H9 (cell line): ENCODE measurements at regions not wholly inside any gene's neighbourhood (a gene's known extent, or its start where the extent isn't known, plus 50 kb on each side); places are given as distances from the start of the nearest gene placed in this dataset.

ENCODE experiments used
- DNase-seq: peaks from one replicate; pipeline ENCODE4 v3.0.0-alpha.2; 2017
- H2AFZ ChIP-seq: one replicate; pipeline ENCODE4 v1.6.1; 2013; ENCODE audit warnings: mild to moderate bottlenecking, low read length, control low read depth, moderate library complexity
- H2AK5ac ChIP-seq: 2 replicates; pipeline ENCODE4 v1.6.1; 2013; ENCODE audit warnings: low read length, control low read depth, mixed read lengths; ENCODE audit not compliant: insufficient read length
- H2BK120ac ChIP-seq: one replicate; pipeline ENCODE4 v1.6.1; 2013; ENCODE audit warnings: low read depth, mild to moderate bottlenecking, low read length, control low read depth, inconsistent platforms; ENCODE audit not compliant: poor library complexity, severe bottlenecking
- H2BK12ac ChIP-seq: 2 replicates; pipeline ENCODE4 v1.6.1; 2013; ENCODE audit warnings: low read length, control low read depth, mixed read lengths, low read depth; ENCODE audit not compliant: insufficient read length
- H2BK15ac ChIP-seq: 2 replicates; pipeline ENCODE4 v1.6.1; 2013; ENCODE audit warnings: low read depth, low read length, control low read depth
- H2BK20ac ChIP-seq: one replicate; pipeline ENCODE4 v1.6.1; 2013; ENCODE audit warnings: low read depth, mild to moderate bottlenecking, low read length, control low read depth, inconsistent platforms; ENCODE audit not compliant: poor library complexity, severe bottlenecking
- H2BK5ac ChIP-seq: 2 replicates; pipeline ENCODE4 v1.6.1; 2013; ENCODE audit warnings: low read length, control low read depth, mixed read lengths; ENCODE audit not compliant: insufficient read length
- H3K14ac ChIP-seq: 2 replicates; pipeline ENCODE4 v1.6.1; 2013; ENCODE audit warnings: low read length, control low read depth; ENCODE audit not compliant: insufficient read depth
- H3K18ac ChIP-seq: 2 replicates; pipeline ENCODE4 v1.6.1; 2013; ENCODE audit warnings: low read depth, mild to moderate bottlenecking, mixed read lengths, low read length, control low read depth; ENCODE audit not compliant: insufficient read length
- H3K23ac ChIP-seq: 2 replicates; pipeline ENCODE4 v1.6.1; 2013; ENCODE audit warnings: low read length, control low read depth, mixed read lengths, low read depth; ENCODE audit not compliant: insufficient read length
- H3K23me2 ChIP-seq: 2 replicates; pipeline ENCODE4 v1.6.1; 2013; ENCODE audit warnings: low read depth, mild to moderate bottlenecking, mixed read lengths, low read length, control low read depth; ENCODE audit not compliant: insufficient read length, poor library complexity, severe bottlenecking
- H3K27ac ChIP-seq: 2 replicates; pipeline ENCODE4 v1.5.1; 2013; ENCODE audit warnings: low read length, control low read depth, mixed read lengths, low read depth; ENCODE audit not compliant: insufficient read length
- H3K27me3 ChIP-seq: 2 replicates; pipeline ENCODE4 v1.6.1; 2013; ENCODE audit warnings: low read length, control low read depth, inconsistent platforms; ENCODE audit not compliant: insufficient read depth
- H3K4ac ChIP-seq: 2 replicates; pipeline ENCODE4 v1.6.1; 2013; ENCODE audit warnings: low read depth, mild to moderate bottlenecking, control low read depth, inconsistent platforms, low read length, moderate library complexity
- H3K4me1 ChIP-seq: 2 replicates; pipeline ENCODE4 v1.6.1; 2013; ENCODE audit warnings: low read length, control low read depth, inconsistent platforms; ENCODE audit not compliant: insufficient read depth
- H3K4me2 ChIP-seq: 2 replicates; pipeline ENCODE4 v1.6.1; 2013; ENCODE audit warnings: low read length, control low read depth, mixed read lengths; ENCODE audit not compliant: insufficient read length, insufficient read depth
- H3K56ac ChIP-seq: 2 replicates; pipeline ENCODE4 v1.6.1; 2013; ENCODE audit warnings: low read depth, mild to moderate bottlenecking, mixed read lengths, low read length, control low read depth; ENCODE audit not compliant: insufficient read length
- H3K79me1 ChIP-seq: 2 replicates; pipeline ENCODE4 v1.6.1; 2013; ENCODE audit warnings: low read depth, mild to moderate bottlenecking, moderate library complexity, low read length, control low read depth, inconsistent platforms; ENCODE audit not compliant: insufficient read depth, poor library complexity, severe bottlenecking
- H3K79me2 ChIP-seq: 2 replicates; pipeline ENCODE4 v1.6.1; 2013; ENCODE audit warnings: low read length, control low read depth, inconsistent platforms; ENCODE audit not compliant: insufficient read depth
- H3K9ac ChIP-seq: 2 replicates; pipeline ENCODE4 v1.6.1; 2013; ENCODE audit warnings: low read length, control low read depth, mixed read lengths; ENCODE audit not compliant: insufficient read length; ENCODE audit errors: extremely low read depth
- H3K9me3 ChIP-seq: one replicate; pipeline ENCODE4 v1.6.1; 2013; ENCODE audit warnings: low read depth, low read length, inconsistent platforms; ENCODE audit not compliant: control insufficient read depth
- H3T11ph ChIP-seq: one replicate; pipeline ENCODE4 v1.6.1; 2013; ENCODE audit warnings: mild to moderate bottlenecking, low read length, control low read depth, inconsistent platforms
- H4K20me1 ChIP-seq: one replicate; pipeline ENCODE4 v1.6.1; 2013; ENCODE audit not compliant: control insufficient read depth, insufficient read length, insufficient read depth
- H4K5ac ChIP-seq: 2 replicates; pipeline ENCODE4 v1.6.1; 2013; ENCODE audit warnings: low read depth, mild to moderate bottlenecking, mixed read lengths, low read length, control low read depth; ENCODE audit not compliant: insufficient read length
- H4K8ac ChIP-seq: replicated peaks from 2 replicates; pipeline ENCODE4 v1.6.1; 2013; ENCODE audit warnings: low read length, control low read depth, mixed read lengths, low read depth; ENCODE audit not compliant: insufficient read length
- H4K91ac ChIP-seq: 2 replicates; pipeline ENCODE4 v1.6.1; 2013; ENCODE audit warnings: low read depth, mild to moderate bottlenecking, moderate library complexity, mixed read lengths, low read length, control low read depth; ENCODE audit not compliant: insufficient read length
- H3K27ac Mint-ChIP-seq, 3 experiments: 2 replicates in 2 of 3; 3 replicates in 1 of 3; pipeline ENCODE4 v1.8.0; 2020 to 2021; ENCODE audit warnings: mixed read lengths in 3 of 3, mild to moderate bottlenecking in 1 of 3, moderate library complexity in 1 of 3
- H3K27me3 Mint-ChIP-seq: 2 replicates; pipeline ENCODE4 v1.8.0; 2021; ENCODE audit warnings: low read depth, mild to moderate bottlenecking, moderate library complexity, mixed read lengths
- H3K36me3 Mint-ChIP-seq, 3 experiments: 2 replicates in 2 of 3; 3 replicates in 1 of 3; pipeline ENCODE4 v1.8.0; 2020 to 2021; ENCODE audit warnings: low read depth in 3 of 3, mixed read lengths in 3 of 3; ENCODE audit not compliant: insufficient read depth in 1 of 3
- H3K4me1 Mint-ChIP-seq, 2 experiments: 2 replicates each; pipeline ENCODE4 v1.8.0; 2020; ENCODE audit warnings: mixed read lengths in 2 of 2
- H3K4me3 Mint-ChIP-seq, 2 experiments: 2 replicates in 1 of 2; 3 replicates in 1 of 2; pipeline ENCODE4 v1.8.0; 2020 to 2021; ENCODE audit warnings: mild to moderate bottlenecking in 2 of 2, mixed read lengths in 2 of 2, moderate library complexity in 1 of 2
- H3K9me3 Mint-ChIP-seq, 2 experiments: 2 replicates in 1 of 2; 3 replicates in 1 of 2; pipeline ENCODE4 v1.8.0; 2020; ENCODE audit warnings: mild to moderate bottlenecking in 2 of 2, mixed read lengths in 2 of 2, moderate library complexity in 1 of 2
- WGBS: extraction: QIAGEN DNeasy Blood & Tissue Kit; methylation state at CpG from one replicate; pipeline ENCODE4 v1.1.7; 2013; ENCODE audit warnings: missing lambda C conversion rate, low lambda C conversion rate, mixed read lengths; ENCODE audit not compliant: insufficient read length; ENCODE audit errors: extremely low coverage; 5-methylcytosine and 5-hydroxymethylcytosine counted together
- TF ChIP-seq, protein P1 (sequence below): fragments of 200-600 bp; sonication (generic); conservative IDR thresholded peaks from 3 replicates; pipeline ENCODE4 v1.8.0; 2021; ENCODE audit warnings: antibody characterized with exemption, mild to moderate bottlenecking

DNA sequence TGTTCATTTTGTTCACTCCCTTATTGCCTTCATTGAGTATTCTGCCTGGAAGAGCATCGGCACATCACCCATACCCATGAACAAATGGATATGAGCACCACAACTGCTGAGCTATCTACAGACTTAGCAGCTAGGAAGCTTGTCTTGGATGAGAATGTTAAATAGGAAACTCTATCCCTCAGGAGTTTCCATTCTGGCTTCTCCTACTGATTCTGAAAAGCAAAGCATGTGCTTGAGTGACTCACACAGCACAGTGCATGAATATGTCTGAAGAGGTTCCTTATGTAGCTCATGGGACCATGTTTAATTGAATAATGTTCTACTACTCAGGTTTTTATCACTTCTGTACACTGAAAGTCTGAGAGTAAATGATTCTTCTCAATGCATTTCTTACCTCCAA, 57.3 kb upstream of the MXRA5 start:
- no peak overlapping the region for H3T11ph ChIP-seq

More for the DNA sequence above, 57.3 kb upstream of the MXRA5 start:
- Histone ChIP-seq H4K91ac (no peak overlapping the region), H4K8ac (no peak overlapping the region), H3K27ac (no peak overlapping the region), H2AK5ac (no peak overlapping the region), H2BK15ac (no peak overlapping the region), H3K27me3 (no peaks in the 10 kb centered on the region), H4K5ac (no peak overlapping the region), H3K18ac (no peak overlapping the region), H3K9ac (no peak overlapping the region), H3K79me2 (no peaks in the 10 kb centered on the region), H3K4me1 (no peaks in the 10 kb centered on the region), H3K23ac (no peak overlapping the region), H2BK20ac (no peak overlapping the region), H2BK5ac (no peak overlapping the region), H3K14ac (no peak overlapping the region), H2BK12ac (no peak overlapping the region), H3K79me1 (no peaks in the 10 kb centered on the region), H3K4me2 (no peak overlapping the region), H2AFZ (no peak overlapping the region), H3K23me2 (no peaks in the 10 kb centered on the region), H4K20me1 (no peaks in the 10 kb centered on the region), H3K56ac (no peak overlapping the region), H2BK120ac (no peak overlapping the region), H3K9me3 (no peaks in the 10 kb centered on the region), H3K4ac (no peak overlapping the region)
- TF ChIP-seq, protein P1, sequence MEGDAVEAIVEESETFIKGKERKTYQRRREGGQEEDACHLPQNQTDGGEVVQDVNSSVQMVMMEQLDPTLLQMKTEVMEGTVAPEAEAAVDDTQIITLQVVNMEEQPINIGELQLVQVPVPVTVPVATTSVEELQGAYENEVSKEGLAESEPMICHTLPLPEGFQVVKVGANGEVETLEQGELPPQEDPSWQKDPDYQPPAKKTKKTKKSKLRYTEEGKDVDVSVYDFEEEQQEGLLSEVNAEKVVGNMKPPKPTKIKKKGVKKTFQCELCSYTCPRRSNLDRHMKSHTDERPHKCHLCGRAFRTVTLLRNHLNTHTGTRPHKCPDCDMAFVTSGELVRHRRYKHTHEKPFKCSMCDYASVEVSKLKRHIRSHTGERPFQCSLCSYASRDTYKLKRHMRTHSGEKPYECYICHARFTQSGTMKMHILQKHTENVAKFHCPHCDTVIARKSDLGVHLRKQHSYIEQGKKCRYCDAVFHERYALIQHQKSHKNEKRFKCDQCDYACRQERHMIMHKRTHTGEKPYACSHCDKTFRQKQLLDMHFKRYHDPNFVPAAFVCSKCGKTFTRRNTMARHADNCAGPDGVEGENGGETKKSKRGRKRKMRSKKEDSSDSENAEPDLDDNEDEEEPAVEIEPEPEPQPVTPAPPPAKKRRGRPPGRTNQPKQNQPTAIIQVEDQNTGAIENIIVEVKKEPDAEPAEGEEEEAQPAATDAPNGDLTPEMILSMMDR: no peak
- Mint-ChIP-seq H3K4me3 (no peak overlapping the region), H3K9me3 (peaks cover 2 to 3% of the 10 kb centered on the region in 2 experiments; a peak in 2 of 5 replicates), H3K4me1 (peaks cover 0 to 5% of the 10 kb centered on the region in 2 experiments; a peak in 2 of 4 replicates), H3K27me3 (no peaks in the 10 kb centered on the region), H3K27ac (no peak overlapping the region), H3K36me3 (no peaks in the 10 kb centered on the region; a peak in 1 of 7 replicates)
- no peak for DNase-seq
- WGBS: no CpG with 5 or more reads among the region's 1 CpG
